Mucosa of stomach (tissue), 1 donor: ENCODE measurements at regions not wholly inside any gene's neighbourhood (a gene's known extent, or its start where the extent isn't known, plus 50 kb on each side); places are given as distances from the start of the nearest gene placed in this dataset.
"Not testable (repeated sequence)": the region's sequence is repeated elsewhere in the genome, so short reads cannot be mapped to it uniquely, and the experiment has no call there.

ENCODE experiments used
- H3K27me3 ChIP-seq: one replicate; pipeline ENCODE4 v1.7.0; 2013; ENCODE audit warnings: mild to moderate bottlenecking, low read length; ENCODE audit not compliant: control insufficient read depth, insufficient read depth
- H3K36me3 ChIP-seq: one replicate; pipeline ENCODE4 v1.7.0; 2013; ENCODE audit warnings: low read length; ENCODE audit not compliant: control insufficient read depth, insufficient read depth
- H3K4me1 ChIP-seq: one replicate; pipeline ENCODE4 v1.7.0; 2013; ENCODE audit warnings: mild to moderate bottlenecking, low read length; ENCODE audit not compliant: control insufficient read depth, insufficient read depth
- H3K4me3 ChIP-seq: one replicate; pipeline ENCODE4 v1.7.0; 2013; ENCODE audit warnings: low read length
- H3K9ac ChIP-seq: one replicate; pipeline ENCODE4 v1.7.0; 2013; ENCODE audit warnings: mild to moderate bottlenecking, low read length, moderate library complexity
- H3K9me3 ChIP-seq: one replicate; pipeline ENCODE4 v1.7.0; 2013; ENCODE audit warnings: mild to moderate bottlenecking, low read length, moderate library complexity; ENCODE audit not compliant: control insufficient read depth
- donor health status: Pancreatic carcinoma.

DNA sequence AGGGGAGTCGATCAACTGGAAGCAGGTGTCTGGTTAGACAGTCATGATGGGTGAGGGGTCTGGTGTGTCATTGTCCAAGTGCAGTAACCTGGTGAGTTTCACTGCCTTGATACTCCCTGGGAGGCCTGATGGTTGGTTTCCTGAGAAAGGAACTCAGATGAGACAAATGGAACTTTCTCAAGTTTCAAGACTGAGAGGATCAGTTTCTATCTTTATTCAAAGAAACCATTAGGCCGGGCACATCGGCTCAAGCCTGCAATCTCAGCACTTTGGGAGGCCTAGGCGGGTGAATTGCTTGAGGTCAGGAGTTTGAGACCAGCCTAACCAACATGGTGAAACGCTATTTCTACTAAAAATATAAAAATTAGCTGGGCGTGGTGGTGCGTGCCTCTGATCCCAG, 776.1 kb downstream of the AACS start:
- H3K36me3 ChIP-seq, result no peaks in the 10 kb centered on the region
- H3K4me3 ChIP-seq, result no peak overlapping the region
- no peaks in the 10 kb centered on the region for H3K27me3 ChIP-seq
- H3K9ac ChIP-seq, result no peak overlapping the region
- H3K9me3 ChIP-seq, result no peaks in the 10 kb centered on the region
- no peaks in the 10 kb centered on the region for H3K4me1 ChIP-seq

DNA sequence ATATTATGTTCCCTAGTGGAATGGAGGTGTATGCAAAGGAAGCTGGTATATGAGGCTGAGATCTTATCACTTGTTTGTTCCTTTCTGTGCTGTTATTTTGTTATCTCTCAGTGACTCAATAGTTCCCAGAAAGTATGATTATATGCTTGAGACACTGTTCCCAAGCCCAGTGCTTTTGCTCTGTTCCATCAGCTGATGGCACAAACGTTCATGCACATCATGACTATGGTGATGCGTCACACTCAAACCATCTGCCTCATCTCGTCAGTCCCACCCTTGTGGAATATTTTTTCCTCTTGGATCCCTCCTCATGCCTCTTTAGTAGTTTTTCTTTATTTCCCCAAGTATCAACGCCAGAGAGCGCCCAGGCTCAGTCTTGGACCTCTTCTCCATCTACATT, 786.9 kb downstream of the AACS start:
- Histone ChIP-seq H3K9me3 (no peaks in the 10 kb centered on the region), H3K4me3 (no peak overlapping the region), H3K36me3 (no peaks in the 10 kb centered on the region), H3K4me1 (no peaks in the 10 kb centered on the region), H3K27me3 (no peaks in the 10 kb centered on the region), H3K9ac (no peak overlapping the region)

- H3K4me3 ChIP-seq, result no peak overlapping the region
- no peaks in the 10 kb centered on the region for H3K9me3 ChIP-seq
- no peaks in the 10 kb centered on the region for H3K36me3 ChIP-seq
- no peaks in the 10 kb centered on the region for H3K4me1 ChIP-seq
- H3K9ac ChIP-seq, result no peak overlapping the region
- no peaks in the 10 kb centered on the region for H3K27me3 ChIP-seq
Observed at GRCh38 chr12:125852679-125853078, 787.4 kb downstream of the AACS start.

GRCh38 chr12:125853670-125854069, 788.4 kb downstream of the AACS start:
- no peaks in the 10 kb centered on the region for H3K27me3 ChIP-seq
- H3K4me1 ChIP-seq, result no peaks in the 10 kb centered on the region
- H3K36me3 ChIP-seq, result no peaks in the 10 kb centered on the region
- no peaks in the 10 kb centered on the region for H3K9me3 ChIP-seq
- no peak overlapping the region for H3K4me3 ChIP-seq
- no peak overlapping the region for H3K9ac ChIP-seq

DNA sequence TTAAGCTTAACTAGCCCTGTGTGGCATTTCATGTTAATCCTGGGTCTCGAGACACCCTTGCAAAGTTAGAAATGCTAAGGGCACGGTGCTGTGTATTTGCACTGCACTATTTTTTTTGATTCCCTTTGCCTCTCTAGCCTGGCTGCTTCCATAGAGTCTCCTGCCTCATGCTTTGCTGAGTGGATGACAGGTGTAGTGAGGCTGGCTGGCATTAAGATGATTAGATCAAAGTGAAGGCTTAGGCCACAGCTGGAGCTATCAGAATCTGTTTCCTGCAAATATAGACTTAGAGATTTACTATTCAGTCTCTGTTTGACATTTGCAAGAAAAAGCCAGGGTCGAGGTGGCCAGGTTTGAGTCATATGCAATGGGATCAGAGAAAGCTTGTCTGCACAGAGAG, 791.1 kb downstream of the AACS start:
- no peaks in the 10 kb centered on the region for H3K36me3 ChIP-seq
- no peaks in the 10 kb centered on the region for H3K27me3 ChIP-seq
- H3K4me1 ChIP-seq, result no peaks in the 10 kb centered on the region
- H3K4me3 ChIP-seq, result no peak overlapping the region
- H3K9ac ChIP-seq, result no peak overlapping the region
- H3K9me3 ChIP-seq, result no peaks in the 10 kb centered on the region

GRCh38 chr12:125856896-125857295, 791.7 kb downstream of the AACS start:
- Histone ChIP-seq H3K27me3 (no peaks in the 10 kb centered on the region), H3K9ac (no peak overlapping the region), H3K36me3 (no peaks in the 10 kb centered on the region), H3K9me3 (no peaks in the 10 kb centered on the region), H3K4me3 (no peak overlapping the region), H3K4me1 (no peaks in the 10 kb centered on the region)

DNA sequence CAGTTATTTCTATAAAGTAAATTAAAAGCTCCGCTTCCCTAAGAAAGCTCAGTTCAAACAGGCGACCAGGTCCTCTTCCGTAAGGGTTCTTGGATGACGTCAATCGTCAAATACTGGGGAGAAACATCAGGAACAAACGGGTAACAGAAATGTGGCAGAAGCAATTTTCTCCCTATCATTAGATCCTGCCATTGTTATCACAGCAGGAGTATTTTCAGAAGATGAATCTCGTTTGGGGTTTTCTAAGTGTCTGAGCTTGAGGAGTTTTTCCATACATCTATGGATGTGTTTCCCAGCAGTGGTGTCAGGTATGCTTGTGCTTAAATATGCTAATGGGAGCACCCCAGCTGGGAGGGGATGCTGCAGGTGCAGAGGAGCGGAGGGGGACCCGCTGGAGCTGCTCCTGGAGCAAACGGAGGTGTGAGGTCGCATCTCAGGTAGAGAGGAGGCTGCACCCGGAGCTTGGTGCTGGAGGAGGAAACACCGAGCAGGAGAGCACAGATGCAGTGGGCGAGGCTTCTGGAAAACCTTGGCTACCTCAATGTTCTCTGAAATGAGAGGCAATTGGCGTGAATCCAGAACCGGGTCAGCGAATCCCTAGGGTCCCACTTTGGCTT, 795.5 kb downstream of the AACS start:
- Histone ChIP-seq H3K4me1 (no peaks in the 10 kb centered on the region), H3K4me3 (no peak overlapping the region), H3K9me3 (no peaks in the 10 kb centered on the region), H3K36me3 (no peaks in the 10 kb centered on the region), H3K27me3 (no peaks in the 10 kb centered on the region), H3K9ac (no peak overlapping the region)

- no peaks in the 10 kb centered on the region for H3K9me3 ChIP-seq
- H3K4me3 ChIP-seq, result no peak overlapping the region
- H3K36me3 ChIP-seq, result no peaks in the 10 kb centered on the region
- no peaks in the 10 kb centered on the region for H3K4me1 ChIP-seq
- no peaks in the 10 kb centered on the region for H3K27me3 ChIP-seq
- no peak overlapping the region for H3K9ac ChIP-seq
Observed at GRCh38 chr12:125861299-125862281, 796.4 kb downstream of the AACS start.

GRCh38 chr12:125865236-125865635, 800.0 kb downstream of the AACS start:
- H3K9me3 ChIP-seq, H3K9ac ChIP-seq, H3K4me3 ChIP-seq, H3K27me3 ChIP-seq, H3K36me3 ChIP-seq, H3K4me1 ChIP-seq: not testable (repeated sequence)

- Histone ChIP-seq H3K9me3 (no peaks in the 10 kb centered on the region), H3K4me1 (no peaks in the 10 kb centered on the region)
Observed at GRCh38 chr12:125871811-125872594, 806.8 kb downstream of the AACS start.

DNA sequence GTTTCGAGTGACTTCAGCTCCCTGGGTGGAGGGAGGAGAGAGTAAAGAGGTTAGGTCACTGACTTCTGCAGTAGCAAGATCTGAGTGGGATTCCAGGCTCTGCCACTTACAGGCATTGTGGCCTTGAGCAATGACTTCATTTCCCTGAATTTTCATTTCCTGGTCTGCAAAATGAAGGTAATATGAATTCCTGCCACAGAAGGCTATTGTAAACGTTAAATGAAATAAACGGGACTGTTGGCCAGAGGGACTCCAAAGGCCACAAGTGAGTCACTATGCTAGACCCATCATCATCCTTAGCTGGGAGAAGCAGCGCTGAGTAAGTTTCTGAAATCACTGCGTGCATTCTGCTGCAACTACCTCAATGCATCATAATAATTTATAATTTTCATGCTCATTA, 807.8 kb downstream of the AACS start:
- no peak overlapping the region for H3K9ac ChIP-seq
- H3K4me3 ChIP-seq, result no peak overlapping the region
- no peaks in the 10 kb centered on the region for H3K27me3 ChIP-seq
- H3K9me3 ChIP-seq, result no peaks in the 10 kb centered on the region
- H3K36me3 ChIP-seq, result no peaks in the 10 kb centered on the region
- no peaks in the 10 kb centered on the region for H3K4me1 ChIP-seq

More at GRCh38 chr12:125871811-125872594, 806.8 kb downstream of the AACS start:
- H3K27me3 ChIP-seq, result no peaks in the 10 kb centered on the region
- H3K4me3 ChIP-seq, result no peak overlapping the region
- H3K9ac ChIP-seq, result no peak overlapping the region
- no peaks in the 10 kb centered on the region for H3K36me3 ChIP-seq

DNA sequence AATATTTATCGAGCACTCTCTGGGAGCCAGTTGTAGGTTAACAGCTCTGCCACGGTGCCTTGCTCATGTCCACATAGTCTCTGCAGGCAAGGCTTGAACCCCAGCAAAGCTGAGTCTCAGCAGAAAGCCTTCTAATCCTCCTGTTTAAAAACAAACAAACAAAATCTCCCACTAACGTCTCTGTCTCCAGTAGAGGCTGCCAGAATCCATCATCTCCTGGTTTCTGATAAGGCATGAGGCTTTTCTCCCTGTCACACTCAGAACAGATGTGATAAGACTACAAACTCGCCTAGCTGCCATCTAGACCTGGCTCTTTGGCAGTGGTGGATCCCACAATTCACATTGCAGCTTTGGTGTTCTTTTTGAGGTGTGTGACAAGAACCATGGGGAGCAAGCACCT, 813.2 kb downstream of the AACS start:
- no peaks in the 10 kb centered on the region for H3K9me3 ChIP-seq
- no peaks in the 10 kb centered on the region for H3K36me3 ChIP-seq
- H3K4me3 ChIP-seq, result no peak overlapping the region
- H3K9ac ChIP-seq, result no peak overlapping the region
- no peaks in the 10 kb centered on the region for H3K4me1 ChIP-seq
- no peaks in the 10 kb centered on the region for H3K27me3 ChIP-seq
